GM19239 (cell line): ENCODE measurements at regions not wholly inside any gene's neighbourhood (a gene's known extent, or its start where the extent isn't known, plus 50 kb on each side); places are given as distances from the start of the nearest gene placed in this dataset.

Experiments used
- DNase-seq: peaks from one replicate; pipeline ENCODE4 v3.0.0; 2011; ENCODE audit warnings: low spot score; ENCODE audit not compliant: insufficient read length
- FAIRE-seq: peaks from 2 replicates; lab custom pipeline; 2011; peaks lifted over from hg19 to GRCh38; lab: Jason Lieb, UNC

- DNase-seq (no peak), FAIRE-seq (no peak)
Observed at GRCh38 chr2:15846626-15847025, 93.7 kb upstream of the MYCN start.

- FAIRE-seq, result no peak
- DNase-seq, result no peak
Observed at GRCh38 chr2:15850534-15850933, 89.8 kb upstream of the MYCN start.

- no peak for DNase-seq
- no peak for FAIRE-seq
Observed at GRCh38 chr2:15851076-15851693, 89.2 kb upstream of the MYCN start.

GRCh38 chr2:15852811-15853210, 87.5 kb upstream of the MYCN start:
- no peak for DNase-seq
- FAIRE-seq, result no peak

- FAIRE-seq, result no peak
Observed at GRCh38 chr2:15853903-15854302, 86.4 kb upstream of the MYCN start.

GRCh38 chr2:15855766-15856260, 84.5 kb upstream of the MYCN start:
- FAIRE-seq (no peak), DNase-seq (no peak)

More at GRCh38 chr2:15853903-15854302, 86.4 kb upstream of the MYCN start:
- DNase-seq, result no peak

- FAIRE-seq (no peak), DNase-seq (no peak)
Observed at GRCh38 chr2:15856318-15856717, 84.0 kb upstream of the MYCN start.

GRCh38 chr2:15858466-15858865, 81.9 kb upstream of the MYCN start:
- FAIRE-seq (no peak), DNase-seq (no peak)

GRCh38 chr2:15860051-15860663, 80.2 kb upstream of the MYCN start:
- DNase-seq (no peak), FAIRE-seq (no peak)

- DNase-seq (no peak), FAIRE-seq (no peak)
Observed at GRCh38 chr2:15860760-15861159, 79.6 kb upstream of the MYCN start.

- DNase-seq (no peak), FAIRE-seq (no peak)
Observed at GRCh38 chr2:15861172-15861822, 79.1 kb upstream of the MYCN start.

- no peak for FAIRE-seq
- DNase-seq, result no peak
Observed at GRCh38 chr2:15861898-15862297, 78.5 kb upstream of the MYCN start.

GRCh38 chr2:15863089-15863488, 77.3 kb upstream of the MYCN start:
- FAIRE-seq (no peak), DNase-seq (no peak)

- no peak for FAIRE-seq
- DNase-seq, result no peak
Observed at GRCh38 chr2:15863494-15864175, 76.7 kb upstream of the MYCN start.

- DNase-seq (no peak), FAIRE-seq (no peak)
Observed at GRCh38 chr2:15864176-15864769, 76.1 kb upstream of the MYCN start.

GRCh38 chr2:15865923-15866322, 74.4 kb upstream of the MYCN start:
- no peak for FAIRE-seq
- DNase-seq, result no peak

GRCh38 chr2:15866563-15867193, 73.7 kb upstream of the MYCN start:
- no peak for DNase-seq
- FAIRE-seq, result no peak

- FAIRE-seq (no peak), DNase-seq (no peak)
Observed at GRCh38 chr2:15867194-15868171, 72.9 kb upstream of the MYCN start.

- FAIRE-seq (no peak), DNase-seq (no peak)
Observed at GRCh38 chr2:15868186-15868585, 72.2 kb upstream of the MYCN start.
